ENCODE measurements at regions not wholly inside any gene's neighbourhood (a gene's known extent, or its start where the extent isn't known, plus 50 kb on each side); places are given as distances from the start of the nearest gene placed in this dataset.
"Not testable (repeated sequence)": the region's sequence is repeated elsewhere in the genome, so short reads cannot be mapped to it uniquely, and the experiment has no call there.

GRCh38 chr10:36759141-36759805 is 366.1 kb upstream of the ANKRD30A start:
- no peak for DNase-seq

- DNase-seq, result no peak
Observed at GRCh38 chr10:36748128-36748871, 377.1 kb upstream of the ANKRD30A start.

- DNase-seq, result no peak
Observed at GRCh38 chr10:36739884-36740445, 385.4 kb upstream of the ANKRD30A start.

- no peak for DNase-seq
Observed at GRCh38 chr10:36738738-36739431, 386.5 kb upstream of the ANKRD30A start.

- DNase-seq, result no peak
Observed at GRCh38 chr10:36736311-36736710, 389.1 kb upstream of the ANKRD30A start.

GRCh38 chr10:36734590-36734989 is 390.8 kb upstream of the ANKRD30A start:
- not testable (repeated sequence) for DNase-seq

GRCh38 chr10:36730316-36730715 is 395.1 kb upstream of the ANKRD30A start:
- no peak for DNase-seq

GRCh38 chr10:36728626-36729025 is 396.8 kb upstream of the ANKRD30A start:
- DNase-seq, result no peak

- DNase-seq, result no peak
Observed at GRCh38 chr10:36725581-36726520, 399.5 kb upstream of the ANKRD30A start.

- no peak for DNase-seq
Observed at GRCh38 chr10:36722777-36723176, 402.6 kb upstream of the ANKRD30A start.

GRCh38 chr10:36721871-36722270 is 403.5 kb upstream of the ANKRD30A start:
- DNase-seq, result no peak

- no peak for DNase-seq
Observed at GRCh38 chr10:36720895-36721294, 404.5 kb upstream of the ANKRD30A start.

GRCh38 chr10:36717118-36717517 is 408.3 kb upstream of the ANKRD30A start:
- no peak for DNase-seq

GRCh38 chr10:36716291-36716690 is 409.1 kb upstream of the ANKRD30A start:
- no peak for DNase-seq

- no peak for DNase-seq
Observed at GRCh38 chr10:36712695-36713094, 412.7 kb upstream of the ANKRD30A start.

GRCh38 chr10:36711361-36711760 is 414.0 kb upstream of the ANKRD30A start:
- DNase-seq, result no peak

GRCh38 chr10:36704124-36704523 is 421.3 kb upstream of the ANKRD30A start:
- no peak for DNase-seq

GRCh38 chr10:36703179-36703578 is 422.2 kb upstream of the ANKRD30A start:
- DNase-seq, result no peak

GRCh38 chr10:36700123-36700522 is 425.3 kb upstream of the ANKRD30A start:
- no peak for DNase-seq

GRCh38 chr10:36692759-36693158 is 432.6 kb upstream of the ANKRD30A start:
- no peak for DNase-seq

- no peak for DNase-seq
Observed at GRCh38 chr10:36688717-36689116, 436.7 kb upstream of the ANKRD30A start.

GRCh38 chr10:36683421-36683820 is 442.0 kb upstream of the ANKRD30A start:
- DNase-seq, result no peak
